ENCODE measurements at regions not wholly inside any gene's neighbourhood (a gene's known extent, or its start where the extent isn't known, plus 50 kb on each side); places are given as distances from the start of the nearest gene placed in this dataset.

GRCh38 chr4:116413222-116413621, 672.2 kb downstream of the TRAM1L1 start:
- TF ChIP-seq, protein P1, sequence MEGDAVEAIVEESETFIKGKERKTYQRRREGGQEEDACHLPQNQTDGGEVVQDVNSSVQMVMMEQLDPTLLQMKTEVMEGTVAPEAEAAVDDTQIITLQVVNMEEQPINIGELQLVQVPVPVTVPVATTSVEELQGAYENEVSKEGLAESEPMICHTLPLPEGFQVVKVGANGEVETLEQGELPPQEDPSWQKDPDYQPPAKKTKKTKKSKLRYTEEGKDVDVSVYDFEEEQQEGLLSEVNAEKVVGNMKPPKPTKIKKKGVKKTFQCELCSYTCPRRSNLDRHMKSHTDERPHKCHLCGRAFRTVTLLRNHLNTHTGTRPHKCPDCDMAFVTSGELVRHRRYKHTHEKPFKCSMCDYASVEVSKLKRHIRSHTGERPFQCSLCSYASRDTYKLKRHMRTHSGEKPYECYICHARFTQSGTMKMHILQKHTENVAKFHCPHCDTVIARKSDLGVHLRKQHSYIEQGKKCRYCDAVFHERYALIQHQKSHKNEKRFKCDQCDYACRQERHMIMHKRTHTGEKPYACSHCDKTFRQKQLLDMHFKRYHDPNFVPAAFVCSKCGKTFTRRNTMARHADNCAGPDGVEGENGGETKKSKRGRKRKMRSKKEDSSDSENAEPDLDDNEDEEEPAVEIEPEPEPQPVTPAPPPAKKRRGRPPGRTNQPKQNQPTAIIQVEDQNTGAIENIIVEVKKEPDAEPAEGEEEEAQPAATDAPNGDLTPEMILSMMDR (IDR thresholded peaks at IDR 0.05) = no peak
- TF ChIP-seq POLR2AphosphoS5 (IDR thresholded peaks at IDR 0.05) (no peak), EP300 (IDR thresholded peaks at IDR 0.05; ENCODE audit: low read depth) (no peak)

Measured in transverse colon (tissue), 4 donors.